Stimulated activated CD4-positive, alpha-beta T cell treated with anti-CD3 and anti-CD28 coated beads, Interleukin-4, amount 100 ng/mL, for 1 hour (primary cell): ENCODE measurements at regions not wholly inside any gene's neighbourhood (a gene's known extent, or its start where the extent isn't known, plus 50 kb on each side); places are given as distances from the start of the nearest gene placed in this dataset.

ENCODE experiments used
- DNase-seq: peaks from one replicate; pipeline ENCODE4 v3.0.0-alpha.2; 2020

DNA sequence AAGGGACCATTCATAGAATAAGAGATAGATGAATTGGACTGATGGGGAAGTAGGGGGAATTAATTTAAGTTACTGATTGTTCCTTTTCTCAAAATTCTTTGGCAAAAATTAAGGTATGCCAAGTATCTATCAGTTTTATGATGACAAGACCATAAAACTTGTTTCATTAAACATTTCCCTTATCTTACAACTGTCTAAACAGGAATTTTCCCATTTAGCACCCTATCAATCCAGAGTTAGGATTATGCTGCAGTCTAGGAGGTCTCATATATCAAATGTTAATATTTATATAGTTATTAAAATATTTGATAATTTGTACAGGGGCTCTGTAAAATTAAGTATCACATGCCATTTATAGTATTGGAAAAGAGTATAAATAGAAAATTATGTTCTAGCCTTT lies 51.5 kb upstream of the ARID1B start:
- DNase-seq, result no peak

- no peak for DNase-seq
Observed at GRCh38 chr6:156720691-156721685, 56.2 kb upstream of the ARID1B start.

GRCh38 chr6:156719720-156720563 lies 57.2 kb upstream of the ARID1B start:
- peak; percentile 73 for DNase-seq

GRCh38 chr6:156719395-156719719 lies 57.8 kb upstream of the ARID1B start:
- no peak for DNase-seq

DNA sequence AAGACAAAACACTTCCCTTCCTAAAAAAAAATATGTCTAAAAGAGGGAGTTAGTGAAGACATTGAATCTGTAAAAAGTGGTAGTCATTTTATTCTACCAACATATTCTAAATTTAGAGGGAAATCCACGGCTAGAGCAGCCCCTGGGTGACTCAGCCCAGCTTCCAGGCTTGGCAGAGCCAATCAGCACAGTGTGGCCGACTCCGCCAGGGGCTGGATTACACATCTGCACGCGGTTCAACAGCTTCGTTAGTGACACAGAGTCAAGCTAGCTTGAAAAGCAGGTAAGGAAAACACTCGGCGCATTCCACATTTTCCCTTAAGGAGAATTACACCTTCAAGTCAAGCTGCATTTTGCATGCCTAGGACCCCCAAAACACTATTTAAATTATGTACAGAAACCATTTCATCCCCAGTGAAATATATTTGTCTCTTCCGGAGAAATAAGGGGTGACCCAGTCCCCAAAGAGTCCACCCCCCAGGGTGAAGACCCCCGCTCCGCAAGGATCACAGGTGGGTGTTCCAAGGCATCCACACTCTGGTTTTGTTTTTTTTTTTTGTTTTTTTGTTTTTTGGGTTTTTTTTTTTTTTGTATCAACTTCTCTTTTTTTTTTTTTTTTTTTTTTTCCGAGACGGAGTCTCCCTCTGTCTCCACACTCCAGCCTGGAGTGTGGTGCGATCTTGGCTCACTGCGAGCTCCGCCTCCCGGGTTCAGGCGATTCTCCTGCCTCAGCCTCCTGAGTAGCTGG lies 58.4 kb upstream of the ARID1B start:
- DNase-seq, result no peak

DNA sequence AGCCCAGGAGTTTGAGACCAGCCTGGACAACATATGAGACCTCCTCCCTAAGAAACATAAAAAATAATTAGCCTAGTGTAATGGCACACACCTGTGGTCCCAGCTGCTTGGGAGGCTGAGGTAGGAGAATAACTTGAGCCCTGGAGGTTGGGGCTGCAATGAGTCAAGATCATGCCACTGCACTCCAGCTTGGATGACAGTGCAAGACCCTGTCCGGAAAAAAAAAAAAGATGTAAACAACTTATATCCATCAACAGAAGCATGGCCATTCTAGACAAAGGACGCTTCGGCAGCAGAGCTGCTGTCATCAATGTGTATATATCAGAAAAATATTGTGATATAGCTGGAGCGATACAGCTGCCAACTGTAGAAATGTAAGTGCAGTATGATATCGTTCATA lies 59.6 kb upstream of the ARID1B start:
- no peak for DNase-seq

DNA sequence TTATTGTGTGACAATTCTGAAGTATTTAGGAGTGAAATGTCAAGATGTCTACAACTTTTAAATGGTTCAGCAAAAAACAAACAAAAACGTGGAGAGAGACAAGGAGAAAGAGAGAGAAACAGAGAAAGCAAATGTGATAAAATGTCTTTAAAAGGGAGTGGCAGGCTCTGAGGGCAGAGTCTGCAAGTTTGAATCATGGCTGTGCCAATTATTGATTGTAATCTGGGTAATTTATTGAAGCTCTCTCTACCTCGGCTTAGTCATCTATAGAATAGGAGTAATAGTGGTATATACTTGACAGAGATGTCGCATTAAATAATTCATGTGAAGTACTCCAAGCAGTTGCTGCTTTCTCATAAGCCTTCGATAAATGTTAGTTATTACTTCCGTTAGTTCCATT lies 61.3 kb upstream of the ARID1B start:
- DNase-seq, result no peak

DNA sequence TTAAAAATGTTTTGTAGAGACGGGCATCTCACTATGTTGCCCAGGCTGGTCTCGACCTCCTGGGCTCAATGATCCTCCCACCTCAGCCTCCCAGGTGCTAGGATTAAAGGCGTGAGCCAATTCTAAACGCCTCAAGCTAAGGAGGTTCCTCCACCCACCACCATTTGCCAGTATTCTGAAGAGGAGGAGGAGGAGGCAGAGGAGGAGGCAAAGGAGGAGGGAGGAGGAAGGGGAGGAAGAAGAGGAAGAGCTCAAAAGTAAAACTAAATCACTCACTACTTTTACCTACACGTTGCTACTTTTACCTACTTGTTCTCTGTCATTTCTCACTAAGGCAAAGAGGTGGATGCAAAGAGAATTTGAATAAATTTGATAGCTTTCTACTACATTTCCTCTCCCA lies 63.6 kb upstream of the ARID1B start:
- no peak for DNase-seq

GRCh38 chr6:156710479-156710878 lies 66.7 kb upstream of the ARID1B start:
- no peak for DNase-seq

GRCh38 chr6:156707818-156708217 lies 69.4 kb upstream of the ARID1B start:
- no peak for DNase-seq

- no peak for DNase-seq
Observed at GRCh38 chr6:156703719-156704118, 73.5 kb upstream of the ARID1B start.

GRCh38 chr6:156701966-156702365 lies 75.2 kb upstream of the ARID1B start:
- no peak for DNase-seq

DNA sequence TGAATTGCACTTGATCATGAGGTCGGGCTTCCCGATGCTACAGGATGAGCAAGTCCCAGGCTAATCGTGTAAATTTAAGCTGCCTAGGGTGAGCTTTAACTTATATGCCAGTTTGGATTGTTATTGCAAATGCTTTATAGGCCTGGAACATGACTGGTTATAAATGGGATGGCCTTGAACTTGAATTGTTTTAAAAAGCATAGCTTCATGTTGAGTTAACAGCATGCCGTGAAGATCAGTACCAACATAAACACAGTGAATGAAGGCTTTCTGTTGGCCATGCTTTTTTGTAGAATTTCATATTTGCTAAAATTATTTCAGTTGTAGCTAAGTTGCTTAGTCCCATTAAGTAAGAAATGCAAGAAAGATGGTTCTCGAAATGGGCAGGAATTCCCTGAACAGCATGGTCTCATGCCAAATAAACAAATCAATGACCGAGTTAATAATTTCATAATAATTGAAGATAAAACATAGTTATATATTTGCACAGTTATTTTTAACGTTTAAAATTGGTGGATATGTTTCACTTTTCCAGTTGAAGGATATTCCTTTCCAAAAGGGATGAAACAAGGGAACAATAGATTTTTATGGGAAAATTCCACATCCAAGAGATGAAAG lies 76.6 kb upstream of the ARID1B start:
- DNase-seq, result no peak

- DNase-seq, result no peak
Observed at GRCh38 chr6:156699935-156700334, 77.2 kb upstream of the ARID1B start.

GRCh38 chr6:156699017-156699421 lies 78.2 kb upstream of the ARID1B start:
- no peak for DNase-seq

- no peak for DNase-seq
Observed at GRCh38 chr6:156698239-156699016, 78.8 kb upstream of the ARID1B start.

DNA sequence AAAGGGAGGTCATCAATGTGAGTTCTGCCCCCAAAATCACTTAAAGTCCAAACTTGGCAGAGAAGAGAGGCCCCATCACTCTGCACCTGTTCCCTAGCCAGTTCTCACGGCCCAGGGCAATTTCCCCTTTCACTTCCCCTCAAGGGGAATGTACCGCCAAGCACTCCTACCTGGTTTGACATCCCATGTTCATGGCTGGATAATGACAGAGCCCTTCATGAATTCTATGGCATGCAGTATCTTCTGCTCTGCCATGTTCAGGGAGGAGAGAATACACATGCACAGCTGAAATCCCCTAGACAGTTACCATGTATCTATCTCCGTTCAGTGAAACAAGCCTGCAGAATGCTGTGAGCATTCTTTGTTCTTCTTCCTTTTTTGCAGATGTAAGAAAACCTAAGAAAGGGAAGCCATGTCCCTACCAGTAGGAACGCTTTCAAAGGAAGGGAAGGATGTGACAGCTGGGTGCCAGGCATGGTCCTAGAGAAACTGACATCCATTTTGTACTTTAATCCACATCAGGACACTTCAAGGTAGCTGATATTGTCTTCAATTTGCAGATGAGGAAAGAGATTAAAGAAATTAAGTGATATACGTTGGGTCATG lies 79.8 kb upstream of the ARID1B start:
- DNase-seq, result no peak

GRCh38 chr6:156695742-156696141 lies 81.4 kb upstream of the ARID1B start:
- no peak for DNase-seq

DNA sequence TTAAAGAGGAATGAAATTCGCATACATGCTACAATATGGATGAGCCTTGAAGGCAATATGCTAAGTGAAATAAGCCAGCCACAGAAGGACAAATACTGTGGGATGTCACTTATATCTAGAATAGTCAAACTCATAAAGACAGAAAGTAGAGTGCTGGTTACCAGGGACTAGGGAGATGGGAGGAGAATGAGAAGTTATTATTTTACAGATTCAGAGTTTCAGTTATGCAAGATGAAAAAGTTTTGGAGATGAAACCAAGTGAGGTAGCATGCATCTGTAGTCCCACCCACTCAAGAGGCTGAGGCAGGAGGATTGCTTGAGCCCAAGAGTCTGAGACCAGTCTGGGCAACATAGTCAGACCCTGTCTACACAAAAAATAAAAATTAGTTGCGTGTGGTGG lies 82.5 kb upstream of the ARID1B start:
- DNase-seq, result no peak

- DNase-seq, result no peak
Observed at GRCh38 chr6:156691018-156691417, 86.2 kb upstream of the ARID1B start.

GRCh38 chr6:156689656-156690055 lies 87.5 kb upstream of the ARID1B start:
- no peak for DNase-seq

- no peak for DNase-seq
Observed at GRCh38 chr6:156688620-156688971, 88.6 kb upstream of the ARID1B start.
